Renal pelvis (tissue), 1 donor: ENCODE measurements at regions not wholly inside any gene's neighbourhood (a gene's known extent, or its start where the extent isn't known, plus 50 kb on each side); places are given as distances from the start of the nearest gene placed in this dataset.
"Not testable (repeated sequence)": the region's sequence is repeated elsewhere in the genome, so short reads cannot be mapped to it uniquely, and the experiment has no call there.

Experiments used
- DNase-seq: peaks from one replicate; pipeline ENCODE4 v3.0.0-alpha.2; 2013

DNA sequence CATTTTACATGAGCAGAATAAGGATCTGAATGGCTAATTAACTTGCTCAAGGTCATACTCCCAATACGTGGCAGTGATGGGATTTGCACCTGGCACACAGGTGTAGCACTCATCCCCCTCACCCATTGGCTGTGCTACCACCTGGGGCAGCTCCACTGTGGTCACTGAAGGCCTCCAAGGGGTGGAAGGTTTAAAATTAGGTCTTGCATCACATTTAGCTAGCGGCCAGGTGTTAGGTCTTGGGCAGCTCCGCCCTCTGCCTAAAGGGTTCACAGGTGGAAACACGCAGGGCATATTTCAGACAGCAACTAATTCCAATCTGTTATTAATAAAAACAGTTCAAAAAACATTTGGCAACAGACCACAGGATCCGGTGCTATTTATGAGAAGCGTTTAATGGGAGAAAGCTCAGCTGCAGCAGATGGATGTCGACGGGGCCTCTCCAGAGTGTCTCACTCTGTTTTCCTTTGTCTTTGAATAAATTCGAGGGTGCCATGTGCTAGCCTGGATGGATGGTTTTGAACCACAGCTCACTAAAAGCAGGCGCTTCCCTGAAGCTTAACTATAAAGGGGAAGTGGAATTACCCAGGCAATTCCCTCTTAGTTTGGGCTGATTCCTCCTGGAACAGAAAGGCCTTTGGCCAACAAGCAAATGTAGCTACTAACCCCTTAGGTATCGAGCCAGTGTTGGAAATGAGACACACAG, 1017.6 kb downstream of the TYW1 start:
- peak; percentile 27 for DNase-seq

- DNase-seq = peak; percentile 86
Measured at GRCh38 chr7:68015122-68015977, 1018.7 kb downstream of the TYW1 start.

GRCh38 chr7:68015978-68016532, 1019.4 kb downstream of the TYW1 start:
- DNase-seq = no peak

- DNase-seq = no peak
Measured at GRCh38 chr7:68020102-68020501, 1023.5 kb downstream of the TYW1 start.

GRCh38 chr7:68025369-68025768, 1028.7 kb downstream of the TYW1 start:
- DNase-seq = no peak

DNA sequence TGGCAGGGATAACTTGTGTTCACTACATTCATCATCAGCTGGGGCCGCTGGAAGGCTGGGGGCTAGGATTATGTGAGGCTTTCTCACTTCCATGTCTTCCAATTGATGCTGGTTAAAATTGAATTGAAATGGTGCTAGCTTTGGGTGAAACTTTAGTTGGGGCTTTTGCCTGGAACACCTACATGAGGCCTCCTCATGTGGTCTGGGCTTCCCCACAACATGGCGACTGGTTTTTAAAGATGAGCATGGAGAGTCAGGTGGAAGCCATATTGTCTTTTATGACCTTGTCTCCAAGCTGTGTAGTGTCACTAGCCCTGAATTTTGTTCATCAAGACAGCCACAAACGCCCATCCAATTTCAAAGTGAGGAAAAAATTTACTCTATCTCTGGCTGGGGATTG, 1033.9 kb downstream of the TYW1 start:
- no peak for DNase-seq

DNA sequence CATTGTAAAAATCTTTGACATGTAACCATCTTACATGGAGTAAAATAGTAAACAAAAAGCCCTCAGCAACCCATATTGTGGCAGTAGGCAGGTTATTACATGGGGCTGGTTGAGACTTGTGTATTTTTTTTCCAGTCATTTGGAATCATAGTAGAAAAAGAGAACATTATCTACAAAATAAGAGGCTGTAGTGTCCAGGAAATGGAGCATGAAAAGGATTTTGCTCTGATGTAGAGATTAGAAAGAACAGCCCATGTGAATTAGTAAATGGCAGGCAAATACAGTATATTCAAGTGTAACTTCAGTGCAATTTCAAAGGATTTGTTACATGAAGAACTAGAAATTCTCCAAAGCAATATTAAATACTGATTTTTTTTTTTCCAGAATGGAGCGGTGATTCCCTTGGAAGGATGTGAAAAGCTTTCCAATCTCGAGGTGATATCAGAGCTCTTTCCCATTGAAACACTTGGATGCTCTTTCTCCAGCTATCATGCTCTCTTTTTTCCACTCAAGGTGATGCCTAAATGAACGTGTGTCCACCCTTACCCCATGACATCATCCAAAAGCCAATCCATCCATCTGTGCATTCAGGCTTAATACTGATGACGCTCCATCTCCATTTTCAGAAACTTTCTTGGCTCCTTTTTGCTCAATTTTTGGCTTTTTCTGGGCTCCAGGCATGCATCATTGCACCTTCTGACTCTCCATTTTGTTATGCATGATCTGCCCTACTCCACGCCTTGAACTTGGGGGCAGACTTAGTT, 1034.7 kb downstream of the TYW1 start:
- no peak for DNase-seq

DNA sequence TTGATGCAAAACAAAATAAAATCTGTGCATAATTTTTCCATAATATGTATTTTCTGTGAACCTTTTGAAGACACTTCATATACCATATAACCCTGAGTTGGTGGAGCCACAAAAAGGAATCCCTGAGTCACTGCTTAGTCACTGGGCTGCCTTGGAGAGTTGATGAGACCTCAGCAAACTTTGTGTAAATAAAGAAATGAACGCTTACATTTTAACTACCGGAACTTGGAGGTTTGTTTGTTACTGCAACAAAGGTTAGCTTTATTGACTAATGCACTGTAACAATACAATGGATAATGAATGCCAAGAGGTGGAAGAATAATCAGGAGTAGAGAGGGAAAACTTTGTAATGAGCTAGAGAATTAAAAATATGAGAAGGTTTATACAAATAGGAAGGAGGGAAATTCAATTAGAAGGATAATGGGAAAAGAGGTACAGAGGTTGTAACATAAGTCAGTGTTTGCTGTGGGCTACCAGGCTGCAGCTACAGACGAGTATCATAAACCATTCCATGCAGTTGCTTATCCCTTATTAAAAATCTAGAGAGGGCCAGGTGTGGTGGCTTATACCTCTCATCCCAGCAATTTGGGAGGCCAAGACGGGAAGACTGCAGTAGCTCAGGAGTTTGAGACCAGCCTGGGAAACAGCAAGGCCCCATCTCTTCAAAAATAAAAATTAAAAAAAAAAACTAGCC, 1042.1 kb downstream of the TYW1 start:
- DNase-seq = no peak

DNA sequence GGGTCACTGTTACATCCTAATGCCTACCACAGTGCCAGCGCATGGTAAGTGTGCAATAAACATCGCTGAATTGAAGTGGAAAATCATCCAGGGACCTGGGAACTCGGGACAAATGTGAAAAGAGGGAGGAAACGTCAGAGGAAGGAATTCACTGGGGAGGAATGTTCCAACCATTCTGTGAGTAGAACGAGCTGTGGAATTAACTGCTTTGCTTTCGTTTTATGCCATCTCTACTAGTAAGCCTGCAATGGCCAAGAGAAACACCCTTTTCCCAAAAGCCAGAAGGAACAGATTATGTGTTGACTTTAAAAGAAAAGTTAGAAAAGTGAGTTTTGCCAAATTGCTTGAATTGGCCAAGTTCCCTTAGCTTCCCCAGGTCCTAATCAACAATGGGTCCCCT, 1044.9 kb downstream of the TYW1 start:
- peak; percentile 50 for DNase-seq

DNA sequence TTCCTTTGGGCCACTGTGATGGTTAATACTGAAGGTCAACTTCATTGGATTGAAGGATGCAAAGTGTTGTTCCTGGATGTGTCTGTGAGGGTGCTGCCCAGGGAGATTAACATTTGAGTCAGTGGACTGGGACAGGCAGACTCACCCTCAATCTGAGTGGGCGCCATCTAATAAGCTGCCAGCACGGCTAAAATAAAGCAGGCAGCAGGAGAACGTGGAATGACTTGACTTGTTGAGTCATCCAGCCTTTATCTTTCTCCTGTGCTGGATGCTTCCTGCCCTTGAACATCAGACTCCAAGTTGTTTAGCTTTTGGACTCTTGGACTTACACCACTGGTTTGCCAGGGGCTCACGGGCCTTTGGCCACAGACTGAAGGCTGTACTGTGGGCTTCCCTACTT, 1046.9 kb downstream of the TYW1 start:
- no peak for DNase-seq

DNA sequence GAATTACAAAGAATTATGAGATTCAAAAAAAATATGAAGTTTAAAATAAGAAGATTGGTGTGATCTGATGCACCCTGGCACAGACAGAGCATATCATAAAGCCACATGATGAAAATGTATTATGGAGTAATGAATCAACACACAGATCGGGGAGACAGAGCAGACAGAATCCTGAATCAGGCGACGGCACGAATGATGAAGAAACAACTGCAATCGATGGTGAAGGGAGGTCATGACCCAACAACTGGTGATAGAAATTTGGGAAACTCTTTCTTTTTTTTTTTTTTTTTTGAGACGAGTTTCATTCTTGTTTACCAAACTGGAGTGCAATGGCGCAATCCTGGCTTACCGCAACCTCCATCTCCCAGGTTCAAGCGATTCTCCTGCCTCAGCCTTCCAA, 1054.0 kb downstream of the TYW1 start:
- no peak for DNase-seq

DNA sequence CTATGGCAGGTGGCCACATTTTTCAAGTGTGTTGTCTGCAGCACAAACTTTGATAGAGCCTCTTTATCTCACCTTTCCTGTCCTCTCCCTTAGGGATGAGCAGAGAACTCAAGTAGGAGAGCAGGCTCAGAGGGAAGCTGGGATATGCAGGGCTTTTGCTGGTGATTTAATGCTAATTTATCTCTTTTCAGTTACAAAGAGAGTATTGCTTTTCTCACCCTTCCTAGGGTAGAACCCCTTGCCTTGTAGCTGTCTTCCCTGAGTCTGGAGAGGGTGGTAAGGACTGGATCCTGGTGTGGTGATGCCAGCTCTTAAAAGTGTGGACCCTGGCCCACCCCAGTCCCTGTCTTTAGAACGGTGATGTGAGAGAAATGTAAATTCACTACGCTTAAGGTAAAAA, 1061.4 kb downstream of the TYW1 start:
- DNase-seq = no peak

DNA sequence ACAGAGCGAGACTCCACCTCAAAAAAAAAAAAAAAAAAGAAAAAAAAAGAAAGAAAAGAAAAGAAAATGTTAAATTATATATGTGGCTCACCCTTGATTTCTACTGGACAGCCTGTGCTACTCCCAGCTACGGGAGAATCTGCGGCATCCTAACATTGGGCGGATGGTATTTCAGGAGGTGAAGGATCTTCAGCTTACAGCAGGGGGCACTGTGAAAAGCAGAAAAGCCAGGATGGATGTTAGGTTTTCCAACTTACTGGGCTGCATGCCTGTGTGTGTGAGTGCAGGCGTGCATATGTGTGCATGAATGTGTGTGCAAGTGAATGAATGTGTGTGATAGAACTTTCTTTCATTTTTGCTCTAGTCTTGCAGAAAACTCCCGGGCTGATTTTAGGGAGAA, 1066.5 kb downstream of the TYW1 start:
- DNase-seq = no peak

DNA sequence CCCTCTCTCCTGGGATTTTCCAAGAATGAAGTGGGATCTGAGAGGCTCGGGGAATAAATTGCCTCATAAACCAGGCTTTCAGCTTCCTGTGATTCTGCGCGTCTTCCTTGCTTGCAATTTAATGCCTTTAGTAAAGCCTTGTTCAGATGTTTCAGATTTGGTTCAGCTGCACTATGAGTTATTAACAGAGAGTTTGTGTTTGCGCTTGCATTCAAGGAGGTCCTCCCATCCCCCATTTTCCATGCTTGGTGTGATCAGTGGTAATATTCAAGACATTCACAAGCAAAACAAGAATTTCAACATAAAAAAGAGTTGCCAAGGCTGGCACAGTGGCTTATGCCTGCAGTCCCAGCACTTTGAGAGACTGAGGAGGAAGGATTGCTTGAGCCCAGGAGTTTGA, 1068.9 kb downstream of the TYW1 start:
- peak; percentile 4 for DNase-seq

DNA sequence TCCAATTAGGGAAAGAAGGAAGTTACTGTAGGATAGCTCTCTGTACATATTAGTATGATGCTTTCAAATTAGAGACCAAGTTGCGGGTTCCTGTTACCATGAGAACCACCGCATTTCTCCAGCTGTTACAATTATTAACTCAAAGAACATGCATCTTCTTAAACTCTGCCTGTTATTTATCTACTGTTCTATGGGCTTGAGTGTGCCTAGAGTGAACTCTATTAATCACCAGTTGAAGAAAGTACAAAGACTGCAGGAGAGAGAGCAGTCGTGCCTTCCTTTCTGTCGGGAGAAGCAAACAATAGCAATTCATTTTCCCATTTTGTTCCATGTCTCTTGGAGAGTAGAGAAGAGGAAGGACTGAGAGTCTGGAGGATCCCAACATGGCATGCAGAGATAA, 1071.2 kb downstream of the TYW1 start:
- peak; percentile 7 for DNase-seq

- no peak for DNase-seq
Measured at GRCh38 chr7:68070992-68071391, 1074.4 kb downstream of the TYW1 start.

DNA sequence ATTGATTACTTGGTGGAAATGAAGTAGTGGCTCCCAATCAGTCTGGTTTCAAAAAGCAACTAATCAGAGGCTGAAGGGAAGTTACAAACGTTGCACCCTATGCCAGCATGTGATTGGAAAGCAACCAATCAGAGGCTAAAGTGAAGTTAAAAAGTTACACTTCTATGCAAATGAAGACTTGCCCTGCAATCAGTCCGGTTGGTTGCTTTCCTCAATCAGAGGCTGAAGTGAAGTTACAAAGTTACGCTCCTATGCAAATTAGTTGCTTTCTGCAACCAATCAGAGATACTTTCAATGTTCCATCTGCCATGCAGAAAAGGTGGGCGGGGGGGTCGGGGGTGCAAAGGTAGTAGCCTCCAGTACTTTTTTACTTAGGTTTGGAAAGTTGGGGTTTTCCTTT, 1077.1 kb downstream of the TYW1 start:
- DNase-seq = no peak

- DNase-seq = no peak
Measured at GRCh38 chr7:68074242-68074641, 1077.6 kb downstream of the TYW1 start.

DNA sequence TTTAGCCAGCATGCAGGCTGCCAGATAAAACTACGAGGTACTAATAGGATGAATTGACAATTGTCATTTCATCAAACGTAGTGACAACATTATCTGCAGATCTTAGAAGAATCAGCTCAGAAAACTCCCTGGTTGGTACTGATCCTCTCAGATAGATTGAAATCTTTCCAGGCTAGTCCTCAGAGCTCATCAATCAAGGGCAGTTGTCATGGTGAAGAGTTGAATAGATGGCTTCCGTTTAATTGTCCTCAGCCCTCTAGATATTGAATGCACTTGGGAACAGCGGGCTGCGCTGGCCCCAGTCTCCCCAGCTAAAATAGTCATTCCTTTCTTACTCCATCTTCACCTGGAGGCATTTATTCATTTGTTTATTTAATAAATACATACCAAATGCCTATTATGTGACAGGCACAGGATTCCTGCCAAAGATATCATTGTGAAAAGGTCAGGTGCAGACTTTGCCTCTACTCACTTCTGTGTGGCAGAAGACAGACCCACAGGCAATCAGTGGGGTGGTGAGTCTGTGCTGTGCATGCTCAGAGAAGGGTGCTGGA, 1081.6 kb downstream of the TYW1 start:
- no peak for DNase-seq

DNA sequence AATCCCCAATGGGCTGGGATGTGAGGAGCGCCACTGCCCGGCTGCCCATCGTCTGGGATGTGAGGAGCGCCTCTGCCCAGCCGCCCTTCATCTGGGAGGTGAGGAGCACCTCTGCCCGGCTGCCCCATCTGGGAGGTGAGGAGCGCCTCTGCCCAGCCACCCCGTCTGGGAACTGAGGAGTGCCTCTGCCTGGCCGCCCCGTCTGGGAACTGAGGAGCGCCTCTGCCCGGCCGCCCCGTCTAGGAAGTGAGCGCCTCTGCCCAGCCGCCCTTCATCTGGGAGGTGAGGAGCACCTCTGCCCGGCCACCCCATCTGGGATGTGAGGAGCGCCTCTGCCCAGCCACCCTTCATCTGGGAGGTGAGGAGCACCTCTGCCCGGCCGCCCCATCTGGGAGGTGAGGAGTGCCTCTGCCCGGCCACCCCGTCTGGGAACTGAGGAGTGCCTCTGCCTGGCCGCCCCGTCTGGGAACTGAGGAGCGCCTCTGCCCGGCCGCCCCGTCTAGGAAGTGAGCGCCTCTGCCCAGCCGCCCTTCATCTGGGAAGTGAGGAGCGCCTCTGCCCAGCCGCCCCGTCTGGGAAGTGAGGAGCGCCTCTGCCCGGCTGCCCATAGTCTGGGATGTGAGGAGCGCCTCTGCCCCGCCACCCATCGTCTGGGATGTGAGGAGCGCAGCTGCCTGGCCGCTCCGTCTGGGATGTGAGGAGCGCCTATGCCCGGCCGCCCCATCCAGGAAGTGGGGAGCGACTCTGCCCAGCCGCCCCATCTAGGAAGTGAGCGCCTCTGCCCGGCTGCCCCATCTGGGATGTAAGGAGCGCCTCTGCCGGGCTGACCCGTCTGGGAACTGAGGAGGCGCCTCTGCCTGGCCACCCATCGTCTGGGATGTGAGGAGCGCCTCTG, 1085.7 kb downstream of the TYW1 start:
- DNase-seq = not testable (repeated sequence)
